ENCODE measurements at regions not wholly inside any gene's neighbourhood (a gene's known extent, or its start where the extent isn't known, plus 50 kb on each side); places are given as distances from the start of the nearest gene placed in this dataset.

DNA sequence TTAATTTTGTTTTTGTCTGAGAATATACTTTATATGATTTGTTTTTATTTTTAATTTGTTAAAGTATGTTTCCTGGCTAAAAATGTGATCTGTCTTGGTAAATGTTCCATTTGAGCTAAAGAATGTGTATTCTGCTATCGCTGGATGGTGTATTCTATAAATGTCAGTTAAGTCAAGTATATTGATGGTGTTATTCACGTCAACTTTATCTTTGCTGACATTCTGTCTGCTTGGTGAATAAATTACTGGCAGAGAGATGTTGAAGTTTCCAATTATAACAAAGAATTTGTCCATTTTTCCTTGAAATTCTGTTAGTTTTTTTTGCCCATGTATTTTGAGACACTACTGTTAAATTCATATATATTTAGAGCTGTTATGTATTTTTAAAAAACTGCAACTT, 1131.8 kb upstream of the GJE1 start:
- H3K4me1 Mint-ChIP-seq (ENCODE audit: unreplicated experiment) = no peaks in the 10 kb centered on the region
- H3K27me3 Mint-ChIP-seq (ENCODE audit: unreplicated experiment) = no peaks in the 10 kb centered on the region
- H3K4me3 Mint-ChIP-seq (ENCODE audit: unreplicated experiment) = no peak overlapping the region
- no peak for DNase-seq (ENCODE audit: extremely low spot score, unreplicated experiment)
- TF ChIP-seq, protein P1, sequence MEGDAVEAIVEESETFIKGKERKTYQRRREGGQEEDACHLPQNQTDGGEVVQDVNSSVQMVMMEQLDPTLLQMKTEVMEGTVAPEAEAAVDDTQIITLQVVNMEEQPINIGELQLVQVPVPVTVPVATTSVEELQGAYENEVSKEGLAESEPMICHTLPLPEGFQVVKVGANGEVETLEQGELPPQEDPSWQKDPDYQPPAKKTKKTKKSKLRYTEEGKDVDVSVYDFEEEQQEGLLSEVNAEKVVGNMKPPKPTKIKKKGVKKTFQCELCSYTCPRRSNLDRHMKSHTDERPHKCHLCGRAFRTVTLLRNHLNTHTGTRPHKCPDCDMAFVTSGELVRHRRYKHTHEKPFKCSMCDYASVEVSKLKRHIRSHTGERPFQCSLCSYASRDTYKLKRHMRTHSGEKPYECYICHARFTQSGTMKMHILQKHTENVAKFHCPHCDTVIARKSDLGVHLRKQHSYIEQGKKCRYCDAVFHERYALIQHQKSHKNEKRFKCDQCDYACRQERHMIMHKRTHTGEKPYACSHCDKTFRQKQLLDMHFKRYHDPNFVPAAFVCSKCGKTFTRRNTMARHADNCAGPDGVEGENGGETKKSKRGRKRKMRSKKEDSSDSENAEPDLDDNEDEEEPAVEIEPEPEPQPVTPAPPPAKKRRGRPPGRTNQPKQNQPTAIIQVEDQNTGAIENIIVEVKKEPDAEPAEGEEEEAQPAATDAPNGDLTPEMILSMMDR (IDR thresholded peaks at IDR 0.05) = no peak
- H3K27ac Mint-ChIP-seq (ENCODE audit: unreplicated experiment) = no peak overlapping the region
- H3K36me3 Mint-ChIP-seq (ENCODE audit: unreplicated experiment) = no peaks in the 10 kb centered on the region
- H3K9me3 Mint-ChIP-seq (ENCODE audit: unreplicated experiment) = peaks cover 7% of the 10 kb centered on the region

DNA sequence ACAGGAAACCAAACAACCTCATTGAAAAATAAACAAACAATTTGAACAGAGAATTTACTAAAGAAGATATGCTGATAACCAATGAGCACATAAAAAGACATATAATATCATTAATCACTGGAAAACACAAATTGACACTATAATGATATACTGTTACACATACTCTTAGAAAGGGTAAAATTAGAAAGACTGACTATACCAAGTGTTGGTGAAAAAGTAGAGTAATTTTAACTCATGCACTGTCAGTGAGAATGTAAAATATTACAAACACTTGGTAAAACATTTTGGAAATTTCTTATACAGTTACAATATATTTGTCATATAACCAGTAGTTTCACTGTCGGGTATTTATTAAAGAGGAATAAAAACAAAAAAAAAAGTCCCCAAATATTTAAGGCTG, 1139.2 kb upstream of the GJE1 start:
- no peak for DNase-seq (ENCODE audit: extremely low spot score, unreplicated experiment)
- peaks cover 9% of the 10 kb centered on the region for H3K9me3 Mint-ChIP-seq (ENCODE audit: unreplicated experiment)
- peaks cover 13% of the 10 kb centered on the region for H3K4me1 Mint-ChIP-seq (ENCODE audit: unreplicated experiment)
- TF ChIP-seq, protein P1 (IDR thresholded peaks at IDR 0.05) = no peak
- H3K4me3 Mint-ChIP-seq (ENCODE audit: unreplicated experiment) = no peak overlapping the region
- no peaks in the 10 kb centered on the region for H3K27me3 Mint-ChIP-seq (ENCODE audit: unreplicated experiment)
- no peak overlapping the region for H3K27ac Mint-ChIP-seq (ENCODE audit: unreplicated experiment)
- no peaks in the 10 kb centered on the region for H3K36me3 Mint-ChIP-seq (ENCODE audit: unreplicated experiment)

DNA sequence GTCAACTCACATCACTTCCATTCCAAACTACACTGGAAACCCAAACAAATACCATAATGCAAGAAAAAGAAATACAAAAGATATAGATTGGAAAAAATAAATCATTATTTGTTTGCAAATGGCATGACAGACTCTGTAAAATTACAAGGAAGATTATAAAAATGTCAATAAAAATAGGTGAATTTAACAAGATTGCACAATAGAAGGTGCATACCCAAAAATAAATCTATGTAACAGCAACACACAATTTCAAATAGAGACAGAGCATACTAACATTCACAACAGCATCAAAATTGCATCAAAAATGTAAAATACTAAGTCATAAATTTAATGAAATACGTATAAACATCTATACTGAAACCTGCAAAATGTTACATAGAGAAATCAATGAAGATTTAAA, 1140.0 kb upstream of the GJE1 start:
- TF ChIP-seq, protein P1 (IDR thresholded peaks at IDR 0.05) = no peak
- peaks cover 21% of the 10 kb centered on the region for H3K4me1 Mint-ChIP-seq (ENCODE audit: unreplicated experiment)
- H3K27me3 Mint-ChIP-seq (ENCODE audit: unreplicated experiment) = no peaks in the 10 kb centered on the region
- no peak for DNase-seq (ENCODE audit: extremely low spot score, unreplicated experiment)
- H3K27ac Mint-ChIP-seq (ENCODE audit: unreplicated experiment) = no peak overlapping the region
- H3K9me3 Mint-ChIP-seq (ENCODE audit: unreplicated experiment) = peaks cover 9% of the 10 kb centered on the region
- H3K4me3 Mint-ChIP-seq (ENCODE audit: unreplicated experiment) = no peak overlapping the region
- no peaks in the 10 kb centered on the region for H3K36me3 Mint-ChIP-seq (ENCODE audit: unreplicated experiment)

DNA sequence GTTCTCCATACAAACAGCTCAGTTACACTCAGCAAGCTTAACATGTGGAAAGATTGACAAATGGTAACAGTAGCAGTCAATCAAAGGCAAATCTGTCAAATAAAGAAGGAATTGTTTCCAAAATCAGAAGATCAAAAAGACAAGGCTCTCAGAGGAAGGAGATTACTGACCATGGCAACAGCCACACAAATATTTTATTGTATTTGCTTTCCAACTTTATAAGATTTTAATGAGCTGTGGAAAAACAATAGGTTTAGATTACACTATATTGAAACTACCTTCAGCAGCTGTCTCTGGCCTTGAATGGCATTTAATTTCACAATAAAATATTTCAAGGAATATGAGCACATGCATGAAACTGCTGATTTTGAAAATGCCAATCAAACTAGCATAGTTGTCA, 1143.9 kb upstream of the GJE1 start:
- TF ChIP-seq, protein P1 (IDR thresholded peaks at IDR 0.05) = no peak
- no peaks in the 10 kb centered on the region for H3K36me3 Mint-ChIP-seq (ENCODE audit: unreplicated experiment)
- H3K27ac Mint-ChIP-seq (ENCODE audit: unreplicated experiment) = peak overlapping the region; percentile 72
- H3K27me3 Mint-ChIP-seq (ENCODE audit: unreplicated experiment) = no peaks in the 10 kb centered on the region
- DNase-seq (ENCODE audit: extremely low spot score, unreplicated experiment) = no peak
- peaks cover 7% of the 10 kb centered on the region for H3K9me3 Mint-ChIP-seq (ENCODE audit: unreplicated experiment)
- no peak overlapping the region for H3K4me3 Mint-ChIP-seq (ENCODE audit: unreplicated experiment)
- peaks cover 32% of the 10 kb centered on the region for H3K4me1 Mint-ChIP-seq (ENCODE audit: unreplicated experiment)

DNA sequence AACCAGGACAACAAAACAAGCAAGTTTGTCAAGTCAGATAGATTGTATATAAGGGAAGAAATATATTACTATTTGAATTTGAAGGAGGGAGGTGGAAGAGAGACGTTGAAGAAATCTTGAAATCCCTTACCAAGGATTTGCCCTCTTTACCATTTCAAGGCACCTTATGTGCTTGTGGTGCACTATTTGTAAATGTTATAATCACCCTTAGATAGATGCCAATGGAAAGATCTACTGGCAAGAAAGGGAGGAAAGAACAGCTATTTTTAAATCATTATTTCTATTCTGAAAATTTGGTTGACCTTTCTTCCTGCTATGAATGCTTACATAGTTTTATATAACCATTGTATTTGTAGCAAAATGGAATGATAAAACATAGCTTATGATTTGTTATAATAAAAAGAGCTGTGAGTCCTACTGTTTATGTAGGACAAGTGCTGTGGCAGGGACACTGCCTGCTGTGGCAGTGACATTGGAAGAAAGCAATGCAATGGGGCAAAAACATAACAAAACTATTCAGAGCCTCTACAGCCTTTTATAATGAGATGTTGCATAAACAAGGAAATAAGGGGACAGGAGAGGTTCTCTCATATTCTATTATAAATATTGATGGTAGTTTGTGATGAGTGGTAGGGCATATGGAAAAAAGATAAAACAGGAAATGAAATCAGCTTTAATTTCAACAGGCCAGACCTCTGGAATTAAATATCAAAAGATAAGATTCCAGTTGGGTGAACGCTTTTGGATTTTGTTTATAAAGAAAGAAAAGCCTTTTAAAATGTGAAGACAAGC, 1145.2 kb upstream of the GJE1 start:
- Mint-ChIP-seq H3K4me1 (ENCODE audit: unreplicated experiment) (peaks cover 33% of the 10 kb centered on the region), H3K9me3 (ENCODE audit: unreplicated experiment) (peaks cover 5% of the 10 kb centered on the region), H3K27me3 (ENCODE audit: unreplicated experiment) (no peaks in the 10 kb centered on the region), H3K4me3 (ENCODE audit: unreplicated experiment) (no peak overlapping the region), H3K36me3 (ENCODE audit: unreplicated experiment) (no peaks in the 10 kb centered on the region), H3K27ac (ENCODE audit: unreplicated experiment) (peak overlapping the region; percentile 72)
- no peak for DNase-seq (ENCODE audit: extremely low spot score, unreplicated experiment)
- TF ChIP-seq, protein P1 (IDR thresholded peaks at IDR 0.05) = no peak

Measured in osteocyte (in vitro differentiated cells).